ENCODE measurements at regions not wholly inside any gene's neighbourhood (a gene's known extent, or its start where the extent isn't known, plus 50 kb on each side); places are given as distances from the start of the nearest gene placed in this dataset.
"Not testable (repeated sequence)": the region's sequence is repeated elsewhere in the genome, so short reads cannot be mapped to it uniquely, and the experiment has no call there.

- DNase-seq (ENCODE audit: low read depth): no peak
Observed at GRCh38 chr20:54324041-54324440, 116.2 kb downstream of the PFDN4 start.

DNA sequence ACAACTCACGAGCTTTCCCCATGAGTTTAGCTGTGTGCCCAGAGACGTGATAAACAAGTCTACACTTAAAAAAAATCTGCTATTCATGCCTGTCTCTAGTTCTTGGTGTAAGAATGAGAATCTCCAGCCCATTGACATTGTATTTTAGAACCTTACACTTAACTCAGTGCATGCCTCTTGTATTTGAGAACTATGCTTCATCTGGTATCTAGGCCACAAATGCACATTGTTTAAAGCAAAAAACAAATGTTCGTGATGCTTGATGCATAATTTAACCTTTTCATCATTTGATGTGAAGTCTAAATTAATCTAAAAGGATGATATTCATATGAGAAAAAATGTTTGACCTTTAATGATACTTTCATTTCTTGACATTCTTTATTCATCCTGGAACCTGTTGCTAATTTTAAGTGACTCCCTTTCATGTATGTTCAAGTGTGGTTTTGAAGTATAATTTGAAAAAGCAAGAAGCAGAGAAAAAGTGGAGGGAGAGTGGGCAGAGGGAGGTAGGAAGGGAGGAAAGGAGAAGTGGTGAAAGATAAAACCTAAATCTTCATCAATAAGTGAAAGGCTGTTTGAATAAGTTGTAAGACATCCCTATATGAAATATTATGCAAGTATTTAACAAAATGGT is 116.9 kb downstream of the PFDN4 start:
- no peak for DNase-seq (ENCODE audit: low read depth)

- DNase-seq (ENCODE audit: low read depth): peak; percentile 90
Observed at GRCh38 chr20:54335299-54335698, 127.4 kb downstream of the PFDN4 start.

DNA sequence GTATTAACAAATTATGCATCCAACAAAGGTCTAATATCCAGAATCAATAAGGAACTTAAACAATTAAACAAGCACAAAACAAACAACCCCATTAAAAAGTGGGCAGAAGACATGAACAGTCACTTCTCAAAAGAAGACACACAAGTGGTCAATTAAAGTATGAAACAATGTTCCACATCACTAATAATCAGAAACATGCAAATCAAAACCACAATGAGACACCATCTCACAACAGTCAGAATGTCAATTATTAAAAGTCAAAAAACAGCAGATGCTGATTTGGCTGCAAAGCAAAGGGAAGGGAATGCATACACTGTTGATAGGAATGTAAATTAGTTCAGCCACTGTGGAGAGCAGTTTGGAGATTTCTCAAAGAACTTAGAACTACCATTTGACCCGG is 129.3 kb downstream of the PFDN4 start:
- no peak for DNase-seq (ENCODE audit: low read depth)

DNA sequence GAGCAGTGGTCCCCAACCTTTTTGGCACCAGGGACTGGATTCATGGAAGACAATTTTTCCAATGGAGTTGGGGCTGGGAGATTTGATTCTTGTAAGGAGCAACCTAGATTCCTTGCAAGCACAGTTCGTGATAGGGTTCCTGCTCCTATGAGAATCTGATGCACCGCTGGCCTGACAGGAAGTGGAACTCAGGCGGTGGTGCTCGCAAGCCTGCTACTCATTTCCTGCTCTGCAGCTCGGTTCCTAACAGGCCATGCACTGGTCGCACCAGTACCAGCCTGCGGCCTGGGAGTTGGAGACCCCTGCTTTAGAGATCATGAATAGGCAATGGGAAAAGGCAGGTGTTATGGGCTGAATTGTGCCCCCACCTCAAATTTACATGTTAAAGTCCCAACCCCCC is 131.2 kb downstream of the PFDN4 start:
- DNase-seq (ENCODE audit: low read depth): no peak

GRCh38 chr20:54340206-54340605 is 132.3 kb downstream of the PFDN4 start:
- DNase-seq (ENCODE audit: low read depth): no peak

- peak; percentile 100 for DNase-seq (ENCODE audit: low read depth)
Observed at GRCh38 chr20:54340667-54341081, 132.8 kb downstream of the PFDN4 start.

- DNase-seq (ENCODE audit: low read depth): no peak
Observed at GRCh38 chr20:54342258-54342920, 133.0 kb upstream of the DOK5 start.

DNA sequence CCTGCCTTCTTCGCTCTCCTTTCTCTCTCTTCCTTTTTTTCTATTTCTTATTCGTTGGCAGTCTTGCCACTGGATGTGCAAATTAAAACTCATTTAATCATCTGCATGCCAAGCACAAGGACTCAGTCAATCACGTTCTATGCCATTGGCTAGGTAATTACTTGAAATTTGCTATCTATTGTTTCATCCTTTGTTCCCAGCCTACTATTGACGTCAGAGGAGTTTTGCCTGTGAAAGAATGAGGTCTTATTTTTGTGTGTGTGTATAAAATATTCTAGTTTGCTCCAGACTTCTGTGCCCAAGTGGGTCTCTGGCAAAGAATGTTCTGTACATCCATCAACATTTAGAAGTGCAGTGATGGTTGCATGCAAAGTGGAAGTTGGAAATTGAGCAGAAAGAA is 132.3 kb upstream of the DOK5 start:
- no peak for DNase-seq (ENCODE audit: low read depth)

- no peak for DNase-seq (ENCODE audit: low read depth)
Observed at GRCh38 chr20:54343634-54344033, 131.8 kb upstream of the DOK5 start.

GRCh38 chr20:54344832-54345231 is 130.6 kb upstream of the DOK5 start:
- DNase-seq (ENCODE audit: low read depth): no peak

DNA sequence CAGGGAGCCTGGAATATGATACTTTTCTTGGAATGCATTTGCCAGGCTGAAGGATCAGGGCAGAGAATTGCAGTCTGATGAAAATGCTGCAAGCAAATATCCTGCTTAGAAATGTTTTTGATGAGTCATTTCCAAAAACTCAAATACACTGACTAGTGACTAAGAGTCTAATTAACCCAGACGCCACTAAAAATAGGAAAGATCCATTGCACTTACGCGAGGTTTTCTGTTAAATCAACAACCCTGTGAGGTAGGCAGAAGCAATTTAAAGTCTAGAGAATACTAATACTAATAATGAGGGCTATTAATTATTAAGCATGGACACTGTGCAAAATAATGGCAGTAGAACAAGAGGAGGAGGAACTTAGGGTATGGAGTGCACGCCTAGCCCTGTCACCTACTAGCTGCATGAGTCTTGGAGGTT is 130.1 kb upstream of the DOK5 start:
- DNase-seq (ENCODE audit: low read depth): peak; percentile 100

- no peak for DNase-seq (ENCODE audit: low read depth)
Observed at GRCh38 chr20:54345821-54346220, 129.6 kb upstream of the DOK5 start.

DNA sequence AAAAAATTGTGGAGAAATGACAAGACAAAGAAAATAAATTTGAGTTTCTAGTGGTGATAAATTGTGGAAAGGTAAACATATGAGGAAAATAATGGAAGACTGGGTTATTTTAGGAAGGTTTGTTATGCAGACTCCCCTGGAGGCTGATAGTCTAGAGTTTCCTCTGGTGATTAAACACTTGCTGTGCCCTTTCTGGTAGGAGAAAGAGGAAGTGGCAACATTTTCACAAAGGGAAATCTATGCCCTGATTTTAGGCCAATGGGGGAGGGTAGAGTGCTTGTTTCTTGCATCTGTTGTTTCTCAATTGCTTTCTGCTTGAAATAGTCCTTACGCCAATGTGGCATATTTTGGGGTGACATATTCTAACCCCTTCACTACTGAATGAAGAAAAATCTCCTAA is 129.1 kb upstream of the DOK5 start:
- no peak for DNase-seq (ENCODE audit: low read depth)

- no peak for DNase-seq (ENCODE audit: low read depth)
Observed at GRCh38 chr20:54347166-54347833, 128.1 kb upstream of the DOK5 start.

DNA sequence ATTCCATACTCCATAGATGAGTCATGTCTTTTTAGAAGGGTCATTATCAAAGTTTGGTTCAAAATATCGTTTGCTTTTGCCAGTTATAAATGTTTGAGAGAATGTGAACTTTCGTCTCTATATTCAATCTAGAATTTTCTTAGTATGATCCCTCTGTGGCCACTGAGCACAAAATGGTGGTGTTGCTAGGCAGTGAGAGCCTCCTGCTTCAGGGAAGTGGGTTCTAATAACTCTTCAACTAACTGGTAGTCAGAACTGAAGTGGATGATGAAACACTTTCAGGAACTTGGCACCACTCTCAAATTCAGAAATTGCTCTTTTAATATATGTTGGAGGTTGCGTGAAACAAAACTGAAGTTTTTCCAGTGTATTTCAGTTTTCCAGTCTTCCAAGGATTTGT is 125.0 kb upstream of the DOK5 start:
- peak; percentile 84 for DNase-seq (ENCODE audit: low read depth)

- no peak for DNase-seq (ENCODE audit: low read depth)
Observed at GRCh38 chr20:54351371-54352136, 123.8 kb upstream of the DOK5 start.

DNA sequence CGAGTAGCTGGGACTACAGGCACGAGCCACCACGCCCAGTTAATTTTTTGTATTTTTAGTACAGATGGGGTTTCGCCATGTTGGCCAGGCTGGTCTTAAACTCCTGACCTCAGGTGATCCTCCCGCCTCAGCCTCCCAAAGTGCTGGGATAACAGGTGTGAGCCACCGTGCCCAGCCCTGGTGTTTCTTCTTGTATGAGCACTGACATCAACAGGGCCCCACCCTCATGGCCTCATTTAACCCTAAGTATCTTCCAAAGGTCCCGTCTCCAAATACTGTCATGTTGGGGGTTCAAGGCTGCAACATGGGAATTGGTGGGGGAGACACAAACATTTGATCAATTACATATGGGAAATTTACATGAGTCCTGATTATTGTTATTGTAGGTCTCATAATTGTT is 122.9 kb upstream of the DOK5 start:
- DNase-seq (ENCODE audit: low read depth): not testable (repeated sequence)

DNA sequence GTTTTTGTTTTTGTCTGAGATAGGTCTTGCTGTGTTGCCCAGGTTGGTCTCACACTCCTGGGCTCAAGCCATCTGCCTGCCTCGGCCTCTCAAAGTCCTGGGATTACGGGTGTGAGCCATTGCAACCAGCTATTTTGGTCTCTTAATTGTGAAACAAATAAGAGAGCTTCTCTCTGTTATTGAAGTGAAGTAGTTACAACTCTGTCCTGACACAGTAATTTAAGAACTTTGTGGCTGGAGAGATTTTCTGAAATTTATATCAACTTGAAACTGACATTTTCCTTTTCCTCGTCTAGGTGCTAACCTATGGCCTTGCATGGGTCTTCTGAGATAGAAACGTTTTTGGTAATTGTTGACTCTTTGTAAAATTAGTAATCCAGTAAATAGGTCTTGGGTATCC is 122.1 kb upstream of the DOK5 start:
- no peak for DNase-seq (ENCODE audit: low read depth)

- no peak for DNase-seq (ENCODE audit: low read depth)
Observed at GRCh38 chr20:54355631-54356280, 119.6 kb upstream of the DOK5 start.

GRCh38 chr20:54356801-54357200 is 118.6 kb upstream of the DOK5 start:
- peak; percentile 64 for DNase-seq (ENCODE audit: low read depth)

DNA sequence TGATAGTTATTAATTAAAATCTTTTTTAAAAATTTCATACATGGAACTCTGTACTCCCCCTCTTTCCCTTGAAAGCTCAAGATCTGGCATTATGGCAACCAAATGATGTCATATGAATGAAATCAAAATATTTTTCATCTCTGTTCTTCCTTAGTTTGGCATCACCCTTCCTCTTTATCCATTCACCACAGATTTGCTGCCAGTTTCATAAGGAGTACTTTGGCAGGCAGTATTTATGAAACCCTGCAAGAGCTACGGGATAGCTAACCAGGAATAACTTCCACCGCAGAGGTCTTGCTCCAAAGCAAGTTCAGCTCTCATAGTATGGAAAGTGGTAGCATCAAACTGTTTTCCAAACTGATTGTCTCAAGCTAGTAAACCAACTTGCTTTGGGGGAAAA is 113.9 kb upstream of the DOK5 start:
- no peak for DNase-seq (ENCODE audit: low read depth)
